Right atrium auricular region (tissue), 2 donors: ENCODE measurements at regions not wholly inside any gene's neighbourhood (a gene's known extent, or its start where the extent isn't known, plus 50 kb on each side); places are given as distances from the start of the nearest gene placed in this dataset.

ENCODE experiments used
- DNase-seq: peaks from one replicate; pipeline ENCODE4 v3.0.0-alpha.2; 2019; ENCODE audit warnings: low spot score
- H3K27ac ChIP-seq, 2 donors: fragments of 200-600 bp; sonication (generic); 1 replicate in 1 of 2; 2 replicates in 1 of 2; pipeline ENCODE4 v1.5.1; 2016 to 2019
- H3K27me3 ChIP-seq, 2 donors: fragments of 200-600 bp; sonication (generic); one replicate each; pipeline versions ENCODE4 v1.5.1 to v1.6.0; 2017 to 2019
- H3K36me3 ChIP-seq: fragments of 200-600 bp; sonication (generic); one replicate; pipeline ENCODE4 v1.5.1; 2016
- H3K4me1 ChIP-seq, 2 donors: fragments of 200-600 bp; sonication (generic); one replicate each; pipeline versions ENCODE4 v1.5.1 to v1.6.0; 2017 to 2019
- H3K4me3 ChIP-seq, 2 donors: fragments of 200-600 bp; sonication (generic); 1 replicate in 1 of 2; 2 replicates in 1 of 2; pipeline ENCODE4 v1.5.1; 2017 to 2019; ENCODE audit warnings: mild to moderate bottlenecking in 1 of 2, moderate library complexity in 1 of 2
- H3K9me3 ChIP-seq, 2 donors: fragments of 200-600 bp; sonication (generic); one replicate each; pipeline ENCODE4 v1.5.1; 2019
- TF ChIP-seq, protein P1 (sequence below), 2 donors: fragments of 200-600 bp; sonication (generic); IDR thresholded peaks; one replicate each; pipeline ENCODE4 v1.5.1; 2019; ENCODE audit warnings: antibody characterized with exemption in 2 of 2

DNA sequence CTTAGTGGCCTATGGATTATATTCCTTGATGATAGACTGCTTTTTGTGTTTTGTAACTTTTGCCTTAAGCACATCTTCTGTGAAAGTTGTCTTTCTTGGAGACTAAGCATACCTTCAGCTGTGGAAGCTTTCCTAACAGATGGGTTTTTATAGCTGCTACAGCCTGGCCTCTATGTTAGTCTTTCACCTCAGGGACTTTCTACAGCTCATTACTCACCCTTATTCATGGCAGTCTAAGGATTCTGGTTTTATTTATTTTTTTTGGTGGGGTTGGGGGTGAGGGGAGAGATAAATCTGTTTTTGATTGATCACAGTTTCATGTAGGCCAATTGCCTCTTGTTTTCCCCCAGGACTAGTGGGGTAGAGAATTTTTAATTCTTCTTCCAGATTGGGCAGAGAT lies 219.9 kb downstream of the DKK1 start:
- H3K27ac ChIP-seq: no peak overlapping the region
- H3K27me3 ChIP-seq: no peaks in the 10 kb centered on the region
- no peak for DNase-seq
- no peak overlapping the region for H3K4me3 ChIP-seq
- H3K4me1 ChIP-seq: no peaks in the 10 kb centered on the region
- H3K9me3 ChIP-seq: peaks cover 0 to 13% of the 10 kb centered on the region in 2 donors
- H3K36me3 ChIP-seq: no peaks in the 10 kb centered on the region
- TF ChIP-seq, protein P1, sequence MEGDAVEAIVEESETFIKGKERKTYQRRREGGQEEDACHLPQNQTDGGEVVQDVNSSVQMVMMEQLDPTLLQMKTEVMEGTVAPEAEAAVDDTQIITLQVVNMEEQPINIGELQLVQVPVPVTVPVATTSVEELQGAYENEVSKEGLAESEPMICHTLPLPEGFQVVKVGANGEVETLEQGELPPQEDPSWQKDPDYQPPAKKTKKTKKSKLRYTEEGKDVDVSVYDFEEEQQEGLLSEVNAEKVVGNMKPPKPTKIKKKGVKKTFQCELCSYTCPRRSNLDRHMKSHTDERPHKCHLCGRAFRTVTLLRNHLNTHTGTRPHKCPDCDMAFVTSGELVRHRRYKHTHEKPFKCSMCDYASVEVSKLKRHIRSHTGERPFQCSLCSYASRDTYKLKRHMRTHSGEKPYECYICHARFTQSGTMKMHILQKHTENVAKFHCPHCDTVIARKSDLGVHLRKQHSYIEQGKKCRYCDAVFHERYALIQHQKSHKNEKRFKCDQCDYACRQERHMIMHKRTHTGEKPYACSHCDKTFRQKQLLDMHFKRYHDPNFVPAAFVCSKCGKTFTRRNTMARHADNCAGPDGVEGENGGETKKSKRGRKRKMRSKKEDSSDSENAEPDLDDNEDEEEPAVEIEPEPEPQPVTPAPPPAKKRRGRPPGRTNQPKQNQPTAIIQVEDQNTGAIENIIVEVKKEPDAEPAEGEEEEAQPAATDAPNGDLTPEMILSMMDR (IDR thresholded peaks at IDR 0.05): no peak

DNA sequence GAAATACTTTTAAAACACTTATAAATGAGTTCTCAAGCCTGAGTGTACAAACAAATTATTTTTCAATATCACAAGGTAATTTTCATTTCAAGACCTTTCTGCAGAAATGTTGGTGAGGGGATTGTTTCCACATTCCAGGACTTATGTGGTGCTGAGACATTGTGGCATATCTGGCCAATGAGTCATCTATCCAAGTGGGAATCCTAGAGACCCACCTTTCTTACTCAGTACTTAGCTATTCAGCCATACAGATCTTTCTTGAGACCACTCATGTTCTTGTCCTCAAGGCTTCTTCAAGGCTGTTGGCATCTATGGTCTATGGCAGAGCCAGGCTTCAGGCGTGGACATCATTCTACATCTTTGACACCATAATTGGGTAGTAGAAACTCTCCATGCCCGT lies 225.4 kb downstream of the DKK1 start:
- H3K27ac ChIP-seq: no peak overlapping the region
- no peak for DNase-seq
- H3K36me3 ChIP-seq: no peaks in the 10 kb centered on the region
- no peak overlapping the region for H3K4me3 ChIP-seq
- H3K4me1 ChIP-seq: no peaks in the 10 kb centered on the region
- TF ChIP-seq, protein P1 (IDR thresholded peaks at IDR 0.05): no peak
- no peaks in the 10 kb centered on the region for H3K27me3 ChIP-seq
- H3K9me3 ChIP-seq: peaks cover 0 to 13% of the 10 kb centered on the region in 2 donors

DNA sequence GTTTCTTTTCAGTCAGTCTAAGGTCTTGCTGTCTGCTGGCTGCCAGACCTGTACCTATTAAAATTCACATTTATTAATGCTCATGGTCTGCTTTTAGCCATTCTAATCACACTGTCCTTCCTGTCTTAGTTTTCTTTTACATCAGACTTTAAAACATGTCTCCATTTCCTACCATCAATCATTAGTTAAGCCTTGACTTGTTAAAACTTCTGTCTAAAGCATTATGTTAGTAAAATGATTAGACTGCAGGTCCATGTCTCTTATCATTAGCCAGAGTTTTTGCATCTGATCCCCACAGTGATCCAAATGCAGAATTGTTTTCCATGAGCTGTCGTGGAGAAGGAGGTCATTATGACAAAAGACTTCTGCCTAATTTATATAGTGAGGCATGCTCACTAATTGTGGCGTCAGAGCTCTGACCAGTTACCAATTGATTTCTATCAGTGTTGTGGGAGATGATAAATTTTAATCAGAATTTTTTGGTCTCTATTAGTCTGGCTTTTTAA lies 226.5 kb downstream of the DKK1 start:
- Histone ChIP-seq H3K36me3 (no peaks in the 10 kb centered on the region), H3K9me3 (peaks cover 0 to 13% of the 10 kb centered on the region in 2 donors), H3K27me3 (no peaks in the 10 kb centered on the region), H3K4me3 (no peak overlapping the region), H3K4me1 (no peaks in the 10 kb centered on the region), H3K27ac (no peak overlapping the region)
- TF ChIP-seq, protein P1 (IDR thresholded peaks at IDR 0.05): no peak
- DNase-seq: no peak

DNA sequence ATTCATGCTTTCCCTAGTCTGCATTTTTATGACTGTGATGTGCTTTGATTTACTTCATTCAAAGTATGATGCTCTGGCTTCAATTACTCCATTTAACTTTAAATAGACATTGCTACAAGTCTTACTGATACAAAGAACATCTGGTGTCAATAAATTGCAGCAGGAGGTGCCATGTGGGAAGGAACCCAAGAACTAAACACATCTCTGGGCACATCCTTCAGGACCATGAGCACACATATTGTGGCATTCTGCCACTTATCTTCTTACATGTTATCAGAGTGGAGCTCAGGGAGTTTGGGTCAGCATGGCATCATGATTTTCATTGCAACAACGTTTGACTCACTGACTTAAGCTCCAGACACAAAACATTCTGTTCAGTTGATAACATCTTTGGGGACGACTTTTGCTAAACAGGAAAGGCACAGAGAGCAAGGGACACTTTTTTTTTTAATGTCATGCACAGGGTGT lies 227.0 kb downstream of the DKK1 start:
- TF ChIP-seq, protein P1 (IDR thresholded peaks at IDR 0.05): no peak
- no peak for DNase-seq
- Histone ChIP-seq H3K9me3 (peaks cover 0 to 13% of the 10 kb centered on the region in 2 donors), H3K36me3 (no peaks in the 10 kb centered on the region), H3K27me3 (no peaks in the 10 kb centered on the region), H3K4me1 (no peaks in the 10 kb centered on the region), H3K27ac (no peak overlapping the region), H3K4me3 (no peak overlapping the region)

DNA sequence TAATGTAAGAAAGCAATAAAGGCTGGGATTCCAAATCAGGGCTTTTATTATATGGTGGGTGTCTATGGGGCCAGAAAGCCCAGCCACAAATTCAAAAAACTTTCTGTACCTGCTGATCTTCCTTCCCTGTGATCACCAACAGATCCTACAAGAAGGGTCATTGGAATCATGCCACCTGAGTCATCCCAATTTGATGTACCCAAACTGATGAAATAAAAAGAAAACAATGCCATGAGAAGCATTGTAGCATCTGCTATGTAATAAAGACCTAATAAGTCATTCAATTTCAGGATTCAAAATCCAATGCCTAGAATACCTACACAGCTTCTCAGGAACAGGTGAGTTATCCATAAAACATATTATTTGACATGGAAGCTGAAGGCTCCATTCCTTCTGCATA lies 228.8 kb downstream of the DKK1 start:
- no peak overlapping the region for H3K27ac ChIP-seq
- DNase-seq: no peak
- H3K4me1 ChIP-seq: no peaks in the 10 kb centered on the region
- H3K4me3 ChIP-seq: no peak overlapping the region
- TF ChIP-seq, protein P1 (IDR thresholded peaks at IDR 0.05): no peak
- peaks cover 0 to under 1% of the 10 kb centered on the region in 2 donors for H3K9me3 ChIP-seq
- H3K36me3 ChIP-seq: no peaks in the 10 kb centered on the region
- H3K27me3 ChIP-seq: no peaks in the 10 kb centered on the region

DNA sequence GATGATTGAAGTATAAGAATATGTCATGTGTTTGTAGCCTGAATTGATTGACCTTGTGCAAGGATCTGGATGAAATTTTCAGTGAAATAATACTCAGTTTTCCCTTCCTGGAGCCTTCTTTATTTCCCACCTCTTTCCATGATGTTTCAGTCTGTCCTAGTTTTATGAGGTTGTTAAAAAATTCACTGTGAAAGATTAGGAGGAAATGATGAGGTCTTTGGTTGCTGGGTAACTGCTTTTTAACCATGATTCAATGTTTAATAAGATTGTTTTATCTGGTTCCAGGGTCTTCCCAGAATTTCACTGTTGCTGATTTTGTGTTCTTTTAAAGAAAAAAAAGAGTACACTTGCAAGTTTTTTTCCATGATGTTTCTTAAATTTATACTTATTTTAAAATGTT lies 221.5 kb downstream of the MBL2 start:
- H3K27ac ChIP-seq: no peak overlapping the region
- no peaks in the 10 kb centered on the region for H3K4me1 ChIP-seq
- H3K9me3 ChIP-seq: no peaks in the 10 kb centered on the region
- no peak for DNase-seq
- no peak overlapping the region for H3K4me3 ChIP-seq
- no peaks in the 10 kb centered on the region for H3K27me3 ChIP-seq
- H3K36me3 ChIP-seq: no peaks in the 10 kb centered on the region
- TF ChIP-seq, protein P1 (IDR thresholded peaks at IDR 0.05): no peak
